ENCODE measurements at regions not wholly inside any gene's neighbourhood (a gene's known extent, or its start where the extent isn't known, plus 50 kb on each side); places are given as distances from the start of the nearest gene placed in this dataset.

DNA sequence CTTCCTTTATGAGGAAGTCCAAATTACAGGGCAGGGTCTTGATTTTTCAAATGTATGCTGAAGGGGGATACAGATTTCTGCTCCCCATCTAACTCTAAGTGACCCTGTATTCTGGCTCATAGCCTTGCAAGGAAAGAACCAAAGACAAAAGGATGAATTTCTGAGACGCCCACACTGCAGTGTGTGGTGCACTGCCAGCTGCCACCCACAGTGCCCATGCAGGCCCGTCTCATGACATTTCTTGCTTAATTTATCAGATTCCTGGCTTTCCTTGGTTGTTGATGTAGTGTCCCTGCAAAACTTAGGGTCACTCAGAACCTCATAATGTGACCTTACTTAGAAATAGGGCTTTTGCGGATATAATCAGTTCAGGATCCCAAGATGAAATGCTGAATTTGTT, 68.0 kb downstream of the CBLN4 start:
- TF ChIP-seq EZH2phosphoT487 (IDR thresholded peaks at IDR 0.05; ENCODE audit: low read depth, severe bottlenecking, unreplicated experiment): no peak
- TF ChIP-seq CTCF (IDR thresholded peaks at IDR 0.05; ENCODE audit: poor library complexity): no peak
- no peak for TF ChIP-seq EZH2 (IDR thresholded peaks at IDR 0.05; ENCODE audit: borderline replicate concordance)
- no peaks in the 10 kb centered on the region for H3K9me2 ChIP-seq (replicated peaks; ENCODE audit: insufficient read depth)

GRCh38 chr20:55936209-55936595, 69.1 kb downstream of the CBLN4 start:
- TF ChIP-seq EZH2 (IDR thresholded peaks at IDR 0.05; ENCODE audit: borderline replicate concordance) (no peak), EZH2phosphoT487 (IDR thresholded peaks at IDR 0.05; ENCODE audit: low read depth, severe bottlenecking, unreplicated experiment) (no peak), CTCF (IDR thresholded peaks at IDR 0.05; ENCODE audit: poor library complexity) (no peak)
- H3K9me2 ChIP-seq (replicated peaks; ENCODE audit: insufficient read depth): no peaks in the 10 kb centered on the region
- no peak overlapping the region for H3K4me3 ChIP-seq
- H3K27ac ChIP-seq: no peak overlapping the region
- H3K4me2 ChIP-seq: no peak overlapping the region
- H3K9me3 ChIP-seq (ENCODE audit: low read depth): no peaks in the 10 kb centered on the region
- WGBS (ENCODE audit: low lambda C conversion rate, missing lambda C conversion rate): 48% methylated on average over 2 of the region's 2 CpGs
- no peaks in the 10 kb centered on the region for H3K79me2 ChIP-seq
- no peak overlapping the region for H2AFZ ChIP-seq
- H3K4me1 ChIP-seq (ENCODE audit: insufficient read depth): no peaks in the 10 kb centered on the region
- H4K20me1 ChIP-seq (ENCODE audit: insufficient read depth, poor library complexity, severe bottlenecking): no peaks in the 10 kb centered on the region
- H3K27me3 ChIP-seq: no peaks in the 10 kb centered on the region
- no peak for DNase-seq (ENCODE audit: low spot score)
- no peaks in the 10 kb centered on the region for H3K36me3 ChIP-seq (replicated peaks; ENCODE audit: insufficient read depth, low read depth)

More for the DNA sequence above, 68.0 kb downstream of the CBLN4 start:
- Histone ChIP-seq H3K27ac (no peak overlapping the region), H4K20me1 (ENCODE audit: insufficient read depth, poor library complexity, severe bottlenecking) (no peaks in the 10 kb centered on the region), H3K9me3 (ENCODE audit: low read depth) (no peaks in the 10 kb centered on the region), H3K4me2 (no peak overlapping the region), H3K27me3 (no peaks in the 10 kb centered on the region), H3K36me3 (replicated peaks; ENCODE audit: insufficient read depth, low read depth) (no peaks in the 10 kb centered on the region), H2AFZ (no peak overlapping the region), H3K4me3 (no peak overlapping the region), H3K79me2 (no peaks in the 10 kb centered on the region), H3K4me1 (ENCODE audit: insufficient read depth) (no peaks in the 10 kb centered on the region)
- no peak for DNase-seq (ENCODE audit: low spot score)
- 66% methylated on average over 3 of the region's 3 CpGs for WGBS (ENCODE audit: low lambda C conversion rate, missing lambda C conversion rate)

- no peaks in the 10 kb centered on the region for H3K36me3 ChIP-seq (replicated peaks; ENCODE audit: insufficient read depth, low read depth)
- no peak overlapping the region for H3K4me2 ChIP-seq
- 27% methylated on average over 3 of the region's 3 CpGs for WGBS (ENCODE audit: low lambda C conversion rate, missing lambda C conversion rate)
- no peak overlapping the region for H2AFZ ChIP-seq
- H3K9me3 ChIP-seq (ENCODE audit: low read depth): no peaks in the 10 kb centered on the region
- no peak overlapping the region for H3K4me3 ChIP-seq
- no peak overlapping the region for H3K27ac ChIP-seq
- H3K4me1 ChIP-seq (ENCODE audit: insufficient read depth): no peaks in the 10 kb centered on the region
- no peak for DNase-seq (ENCODE audit: low spot score)
- TF ChIP-seq EZH2phosphoT487 (IDR thresholded peaks at IDR 0.05; ENCODE audit: low read depth, severe bottlenecking, unreplicated experiment): no peak
- TF ChIP-seq CTCF (IDR thresholded peaks at IDR 0.05; ENCODE audit: poor library complexity): no peak
- TF ChIP-seq EZH2 (IDR thresholded peaks at IDR 0.05; ENCODE audit: borderline replicate concordance): no peak
- H3K9me2 ChIP-seq (replicated peaks; ENCODE audit: insufficient read depth): no peaks in the 10 kb centered on the region
- no peaks in the 10 kb centered on the region for H3K79me2 ChIP-seq
- H4K20me1 ChIP-seq (ENCODE audit: insufficient read depth, poor library complexity, severe bottlenecking): no peaks in the 10 kb centered on the region
- H3K27me3 ChIP-seq: no peaks in the 10 kb centered on the region
These were observed 69.7 kb downstream of the CBLN4 start for GRCh38 chr20:55935448-55936208.
